ENCODE measurements at regions not wholly inside any gene's neighbourhood (a gene's known extent, or its start where the extent isn't known, plus 50 kb on each side); places are given as distances from the start of the nearest gene placed in this dataset.

DNA sequence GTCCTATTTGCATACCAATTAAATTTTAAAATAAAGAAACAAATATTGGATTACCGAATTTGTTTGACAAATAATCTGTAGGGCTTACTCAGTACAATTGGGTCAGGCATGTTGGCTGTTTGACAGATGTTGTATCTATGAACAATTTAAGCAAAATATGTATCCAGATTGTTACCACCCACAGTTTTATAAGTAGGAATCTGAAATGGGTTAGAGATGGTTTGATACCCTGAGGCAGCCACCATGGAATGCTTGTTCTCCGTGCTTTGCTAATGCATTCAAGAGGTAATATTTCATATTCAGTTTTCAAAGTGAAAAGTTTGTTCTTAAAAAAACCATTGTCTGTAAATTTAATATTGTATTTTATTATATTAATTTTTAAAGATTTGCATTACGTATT is 285.1 kb upstream of the ARRDC3 start:
- no peaks in the 10 kb centered on the region for H3K27me3 ChIP-seq (ENCODE audit: control insufficient read depth in 1 of 2, insufficient read depth in 2 of 2, low read length in 2 of 2)
- H3K9me3 ChIP-seq (ENCODE audit: low read length), result no peaks in the 10 kb centered on the region
- no peaks in the 10 kb centered on the region for H3K4me1 ChIP-seq (ENCODE audit: insufficient read depth, low read length)
- H3K4me3 ChIP-seq (ENCODE audit: low read depth in 1 of 2, low read length in 2 of 2), result no peak overlapping the region
- no peaks in the 10 kb centered on the region for H3K36me3 ChIP-seq (ENCODE audit: insufficient read depth, low read length)
- H3K9ac ChIP-seq (ENCODE audit: low read length), result no peak overlapping the region
- H3K27ac ChIP-seq (ENCODE audit: low read depth, low read length), result no peak overlapping the region

GRCh38 chr5:91652678-91653077 is 269.6 kb upstream of the ARRDC3 start:
- Histone ChIP-seq H3K4me1 (ENCODE audit: insufficient read depth, low read length) (no peaks in the 10 kb centered on the region), H3K9me3 (ENCODE audit: low read length) (no peaks in the 10 kb centered on the region), H3K9ac (ENCODE audit: low read length) (no peak overlapping the region), H3K27me3 (ENCODE audit: control insufficient read depth in 1 of 2, insufficient read depth in 2 of 2, low read length in 2 of 2) (no peaks in the 10 kb centered on the region), H3K27ac (ENCODE audit: low read depth, low read length) (no peak overlapping the region), H3K4me3 (ENCODE audit: low read depth in 1 of 2, low read length in 2 of 2) (no peak overlapping the region), H3K36me3 (ENCODE audit: insufficient read depth, low read length) (no peaks in the 10 kb centered on the region)

- H3K4me1 ChIP-seq (ENCODE audit: insufficient read depth, low read length), result no peaks in the 10 kb centered on the region
- no peaks in the 10 kb centered on the region for H3K9me3 ChIP-seq (ENCODE audit: low read length)
- H3K27me3 ChIP-seq (ENCODE audit: control insufficient read depth in 1 of 2, insufficient read depth in 2 of 2, low read length in 2 of 2), result no peaks in the 10 kb centered on the region
- no peak overlapping the region for H3K9ac ChIP-seq (ENCODE audit: low read length)
- H3K4me3 ChIP-seq (ENCODE audit: low read depth in 1 of 2, low read length in 2 of 2), result no peak overlapping the region
- no peak overlapping the region for H3K27ac ChIP-seq (ENCODE audit: low read depth, low read length)
- H3K36me3 ChIP-seq (ENCODE audit: insufficient read depth, low read length), result no peaks in the 10 kb centered on the region
Measured at GRCh38 chr5:91651704-91652103, 268.6 kb upstream of the ARRDC3 start.

GRCh38 chr5:91645347-91645746 is 262.2 kb upstream of the ARRDC3 start:
- H3K9me3 ChIP-seq (ENCODE audit: low read length), result no peaks in the 10 kb centered on the region
- no peaks in the 10 kb centered on the region for H3K4me1 ChIP-seq (ENCODE audit: insufficient read depth, low read length)
- no peaks in the 10 kb centered on the region for H3K27me3 ChIP-seq (ENCODE audit: control insufficient read depth in 1 of 2, insufficient read depth in 2 of 2, low read length in 2 of 2)
- no peak overlapping the region for H3K4me3 ChIP-seq (ENCODE audit: low read depth in 1 of 2, low read length in 2 of 2)
- H3K9ac ChIP-seq (ENCODE audit: low read length), result no peak overlapping the region
- H3K36me3 ChIP-seq (ENCODE audit: insufficient read depth, low read length), result no peaks in the 10 kb centered on the region
- no peak overlapping the region for H3K27ac ChIP-seq (ENCODE audit: low read depth, low read length)

DNA sequence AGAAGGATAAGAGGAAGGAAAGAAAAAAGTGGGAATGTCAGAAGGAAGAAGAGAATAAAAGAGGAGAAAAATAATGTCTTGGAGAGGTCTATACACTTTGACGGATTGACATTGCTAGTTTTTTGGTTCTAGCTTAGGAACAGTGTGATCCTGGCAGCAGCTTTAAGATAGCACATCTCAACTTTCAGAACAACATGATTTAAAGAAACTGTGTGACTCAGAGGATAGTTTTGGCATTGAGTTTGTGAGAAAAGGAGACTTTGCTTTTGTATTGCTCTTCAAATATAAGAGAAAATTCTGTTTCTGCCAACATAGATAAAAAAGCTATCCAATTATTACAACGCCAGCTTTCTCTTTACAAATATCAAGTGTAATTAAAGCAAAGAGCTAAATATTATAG is 260.7 kb upstream of the ARRDC3 start:
- Histone ChIP-seq H3K9ac (ENCODE audit: low read length) (no peak overlapping the region), H3K27me3 (ENCODE audit: control insufficient read depth in 1 of 2, insufficient read depth in 2 of 2, low read length in 2 of 2) (no peaks in the 10 kb centered on the region), H3K36me3 (ENCODE audit: insufficient read depth, low read length) (no peaks in the 10 kb centered on the region), H3K9me3 (ENCODE audit: low read length) (no peaks in the 10 kb centered on the region), H3K27ac (ENCODE audit: low read depth, low read length) (no peak overlapping the region), H3K4me1 (ENCODE audit: insufficient read depth, low read length) (no peaks in the 10 kb centered on the region), H3K4me3 (ENCODE audit: low read depth in 1 of 2, low read length in 2 of 2) (no peak overlapping the region)

GRCh38 chr5:91642581-91642980 is 259.5 kb upstream of the ARRDC3 start:
- no peaks in the 10 kb centered on the region for H3K9me3 ChIP-seq (ENCODE audit: low read length)
- H3K4me3 ChIP-seq (ENCODE audit: low read depth in 1 of 2, low read length in 2 of 2), result no peak overlapping the region
- H3K27ac ChIP-seq (ENCODE audit: low read depth, low read length), result no peak overlapping the region
- no peaks in the 10 kb centered on the region for H3K27me3 ChIP-seq (ENCODE audit: control insufficient read depth in 1 of 2, insufficient read depth in 2 of 2, low read length in 2 of 2)
- no peaks in the 10 kb centered on the region for H3K36me3 ChIP-seq (ENCODE audit: insufficient read depth, low read length)
- H3K9ac ChIP-seq (ENCODE audit: low read length), result no peak overlapping the region
- H3K4me1 ChIP-seq (ENCODE audit: insufficient read depth, low read length), result no peaks in the 10 kb centered on the region

DNA sequence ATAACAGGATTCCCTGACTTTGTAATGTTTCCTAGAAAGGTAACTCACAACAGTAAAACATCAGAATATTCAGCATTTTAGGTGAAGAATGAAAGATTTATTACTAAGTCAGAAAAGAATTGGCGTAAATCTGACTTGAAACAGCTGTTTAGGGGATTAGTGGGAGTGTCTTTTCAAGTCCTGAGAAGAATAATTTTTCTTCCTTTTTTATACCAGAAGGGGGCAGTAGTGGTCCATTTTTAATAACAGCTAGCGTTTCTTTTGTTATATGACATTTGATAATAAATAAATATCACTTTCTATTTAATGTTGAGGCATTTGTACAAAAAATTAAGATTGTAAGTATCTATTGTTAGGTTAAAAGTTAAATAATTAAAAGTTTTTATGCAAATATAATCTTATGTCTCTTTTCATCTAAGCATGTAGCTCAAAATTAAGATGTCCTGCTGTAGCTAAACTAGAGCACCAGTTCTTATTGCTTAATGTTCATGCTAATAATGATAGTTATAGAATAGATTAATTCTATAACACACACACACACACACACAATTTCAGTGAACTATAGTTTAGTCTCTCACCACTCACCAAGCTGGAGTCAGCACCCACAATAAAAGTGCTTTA is 258.7 kb upstream of the ARRDC3 start:
- H3K27ac ChIP-seq (ENCODE audit: low read depth, low read length), result no peak overlapping the region
- no peaks in the 10 kb centered on the region for H3K4me1 ChIP-seq (ENCODE audit: insufficient read depth, low read length)
- no peak overlapping the region for H3K4me3 ChIP-seq (ENCODE audit: low read depth in 1 of 2, low read length in 2 of 2)
- no peaks in the 10 kb centered on the region for H3K27me3 ChIP-seq (ENCODE audit: control insufficient read depth in 1 of 2, insufficient read depth in 2 of 2, low read length in 2 of 2)
- H3K36me3 ChIP-seq (ENCODE audit: insufficient read depth, low read length), result no peaks in the 10 kb centered on the region
- H3K9me3 ChIP-seq (ENCODE audit: low read length), result no peaks in the 10 kb centered on the region
- H3K9ac ChIP-seq (ENCODE audit: low read length), result no peak overlapping the region

GRCh38 chr5:91639744-91640143 is 256.6 kb upstream of the ARRDC3 start:
- no peaks in the 10 kb centered on the region for H3K9me3 ChIP-seq (ENCODE audit: low read length)

GRCh38 chr5:91638010-91638409 is 254.9 kb upstream of the ARRDC3 start:
- no peaks in the 10 kb centered on the region for H3K36me3 ChIP-seq (ENCODE audit: insufficient read depth, low read length)
- no peaks in the 10 kb centered on the region for H3K27me3 ChIP-seq (ENCODE audit: control insufficient read depth in 1 of 2, insufficient read depth in 2 of 2, low read length in 2 of 2)
- H3K4me1 ChIP-seq (ENCODE audit: insufficient read depth, low read length), result no peaks in the 10 kb centered on the region
- H3K27ac ChIP-seq (ENCODE audit: low read depth, low read length), result no peak overlapping the region
- H3K4me3 ChIP-seq (ENCODE audit: low read depth in 1 of 2, low read length in 2 of 2), result no peak overlapping the region
- H3K9ac ChIP-seq (ENCODE audit: low read length), result no peak overlapping the region
- H3K9me3 ChIP-seq (ENCODE audit: low read length), result no peaks in the 10 kb centered on the region

More at GRCh38 chr5:91639744-91640143, 256.6 kb upstream of the ARRDC3 start:
- Histone ChIP-seq H3K27ac (ENCODE audit: low read depth, low read length) (no peak overlapping the region), H3K4me1 (ENCODE audit: insufficient read depth, low read length) (no peaks in the 10 kb centered on the region), H3K27me3 (ENCODE audit: control insufficient read depth in 1 of 2, insufficient read depth in 2 of 2, low read length in 2 of 2) (no peaks in the 10 kb centered on the region), H3K9ac (ENCODE audit: low read length) (no peak overlapping the region), H3K4me3 (ENCODE audit: low read depth in 1 of 2, low read length in 2 of 2) (no peak overlapping the region), H3K36me3 (ENCODE audit: insufficient read depth, low read length) (no peaks in the 10 kb centered on the region)

GRCh38 chr5:91635950-91636734 is 253.0 kb upstream of the ARRDC3 start:
- Histone ChIP-seq H3K27me3 (ENCODE audit: control insufficient read depth in 1 of 2, insufficient read depth in 2 of 2, low read length in 2 of 2) (no peaks in the 10 kb centered on the region), H3K4me1 (ENCODE audit: insufficient read depth, low read length) (no peaks in the 10 kb centered on the region), H3K4me3 (ENCODE audit: low read depth in 1 of 2, low read length in 2 of 2) (no peak overlapping the region)

DNA sequence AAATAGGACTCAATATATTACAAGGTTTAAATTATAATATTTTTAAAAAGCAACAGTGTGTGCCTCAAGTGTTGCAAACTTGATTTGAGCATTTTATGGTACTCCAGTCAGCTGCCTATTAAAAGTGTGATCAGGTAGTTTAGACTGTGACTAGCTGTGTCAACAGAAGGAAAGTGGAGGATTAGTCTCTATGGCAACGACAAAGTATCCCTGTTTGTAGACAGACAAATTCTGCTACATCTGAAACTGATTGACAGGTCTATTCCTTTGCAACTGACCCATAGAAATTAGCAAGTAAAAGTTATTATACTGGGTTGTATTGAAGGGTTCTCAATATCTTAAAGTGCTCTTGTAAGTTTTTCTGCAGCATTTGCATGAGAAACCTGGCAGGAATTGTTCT is 249.8 kb upstream of the ARRDC3 start:
- Histone ChIP-seq H3K4me3 (ENCODE audit: low read depth in 1 of 2, low read length in 2 of 2) (no peak overlapping the region), H3K9me3 (ENCODE audit: low read length) (no peaks in the 10 kb centered on the region), H3K9ac (ENCODE audit: low read length) (no peak overlapping the region), H3K27me3 (ENCODE audit: control insufficient read depth in 1 of 2, insufficient read depth in 2 of 2, low read length in 2 of 2) (no peaks in the 10 kb centered on the region), H3K36me3 (ENCODE audit: insufficient read depth, low read length) (no peaks in the 10 kb centered on the region), H3K4me1 (ENCODE audit: insufficient read depth, low read length) (no peaks in the 10 kb centered on the region), H3K27ac (ENCODE audit: low read depth, low read length) (no peak overlapping the region)

More at GRCh38 chr5:91635950-91636734, 253.0 kb upstream of the ARRDC3 start:
- H3K36me3 ChIP-seq (ENCODE audit: insufficient read depth, low read length), result no peaks in the 10 kb centered on the region
- H3K9ac ChIP-seq (ENCODE audit: low read length), result no peak overlapping the region
- H3K27ac ChIP-seq (ENCODE audit: low read depth, low read length), result no peak overlapping the region
- H3K9me3 ChIP-seq (ENCODE audit: low read length), result no peaks in the 10 kb centered on the region

- Histone ChIP-seq H3K27me3 (ENCODE audit: control insufficient read depth in 1 of 2, insufficient read depth in 2 of 2, low read length in 2 of 2) (no peaks in the 10 kb centered on the region), H3K4me1 (ENCODE audit: insufficient read depth, low read length) (no peaks in the 10 kb centered on the region), H3K9me3 (ENCODE audit: low read length) (no peaks in the 10 kb centered on the region), H3K36me3 (ENCODE audit: insufficient read depth, low read length) (no peaks in the 10 kb centered on the region), H3K27ac (ENCODE audit: low read depth, low read length) (no peak overlapping the region), H3K9ac (ENCODE audit: low read length) (no peak overlapping the region), H3K4me3 (ENCODE audit: low read depth in 1 of 2, low read length in 2 of 2) (no peak overlapping the region)
Measured at GRCh38 chr5:91611746-91612145, 228.6 kb upstream of the ARRDC3 start.

Measured in muscle layer of colon (tissue), 2 donors.